ENCODE measurements at regions not wholly inside any gene's neighbourhood (a gene's known extent, or its start where the extent isn't known, plus 50 kb on each side); places are given as distances from the start of the nearest gene placed in this dataset.

DNA sequence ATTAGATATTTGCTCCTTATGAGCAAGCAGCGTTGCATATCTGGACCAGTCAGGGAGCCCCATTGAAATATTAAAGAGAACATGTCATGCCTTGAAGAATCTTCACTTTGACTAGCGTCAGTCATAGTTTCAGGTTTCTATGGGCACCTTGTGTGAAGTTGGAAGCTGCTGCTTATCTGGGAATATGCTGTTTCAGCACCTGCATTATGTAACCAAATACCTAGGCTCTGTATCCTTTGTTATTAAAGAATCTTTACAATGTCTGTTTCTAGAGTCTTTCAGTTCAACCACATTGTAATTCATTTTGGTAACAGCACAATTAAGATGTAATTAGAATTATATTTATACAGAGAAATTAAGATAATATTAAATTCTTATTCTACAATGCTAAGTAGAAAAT, 818.8 kb upstream of the TYRP1 start:
- TF ChIP-seq POLR2AphosphoS5 (IDR thresholded peaks at IDR 0.05; ENCODE audit: low read depth, low read length) (no peak), CTCF (IDR thresholded peaks at IDR 0.05) (no peak), TCF7L2 (IDR thresholded peaks at IDR 0.05; ENCODE audit: low read depth, low read length) (no peak), REST (IDR thresholded peaks at IDR 0.05; ENCODE audit: insufficient read depth in 1 of 2, low read depth in 2 of 2, low read length in 1 of 2) (no peak), SIN3A (IDR thresholded peaks at IDR 0.05; ENCODE audit: borderline replicate concordance, insufficient read depth, low read depth, low read length) (no peak)

Data from Panc1 (cell line).